NB4 (cell line): ENCODE measurements at regions not wholly inside any gene's neighbourhood (a gene's known extent, or its start where the extent isn't known, plus 50 kb on each side); places are given as distances from the start of the nearest gene placed in this dataset.

Experiments
- DNase-seq: peaks from one replicate; pipeline ENCODE4 v3.0.0; 2010; ENCODE audit warnings: low read depth
- H3K4me3 ChIP-seq: one replicate; pipeline ENCODE4 v1.5.1; 2011; ENCODE audit warnings: mild to moderate bottlenecking, low read depth, low read length, moderate library complexity
- CTCF ChIP-seq: IDR thresholded peaks from one replicate; pipeline ENCODE4 v1.5.1; 2012; ENCODE audit warnings: low read depth, low read length
- MYC ChIP-seq: IDR thresholded peaks from 2 replicates; pipeline ENCODE4 v1.6.1; 2011; ENCODE audit warnings: low read depth, low read length
- POLR2A ChIP-seq: IDR thresholded peaks from 2 replicates; pipeline ENCODE4 v1.6.1; 2011; ENCODE audit warnings: mild to moderate bottlenecking; ENCODE audit not compliant: insufficient read length; ENCODE audit errors: extremely low read depth
- TF ChIP-seq, protein P1 (sequence below): IDR thresholded peaks from 2 replicates; pipeline ENCODE4 v1.6.1; 2011; ENCODE audit warnings: low read depth, low read length

- no peak for DNase-seq
- TF ChIP-seq CTCF (no peak), POLR2A (no peak), MYC (no peak)
- TF ChIP-seq, protein P1, sequence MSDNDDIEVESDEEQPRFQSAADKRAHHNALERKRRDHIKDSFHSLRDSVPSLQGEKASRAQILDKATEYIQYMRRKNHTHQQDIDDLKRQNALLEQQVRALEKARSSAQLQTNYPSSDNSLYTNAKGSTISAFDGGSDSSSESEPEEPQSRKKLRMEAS = no peak
- H3K4me3 ChIP-seq = no peak overlapping the region
These were observed 355.8 kb upstream of the BOD1L1 start for GRCh38 chr4:13983189-13983790.

- no peak for DNase-seq
- no peak for TF ChIP-seq POLR2A
- TF ChIP-seq MYC = no peak
- no peak for TF ChIP-seq CTCF
- TF ChIP-seq, protein P1 = no peak
- no peak overlapping the region for H3K4me3 ChIP-seq
These were observed 357.7 kb upstream of the BOD1L1 start for GRCh38 chr4:13984991-13985800.

- TF ChIP-seq MYC (no peak), POLR2A (no peak), CTCF (no peak)
- TF ChIP-seq, protein P1 = no peak
- no peak overlapping the region for H3K4me3 ChIP-seq
- no peak for DNase-seq
These were observed 358.3 kb upstream of the BOD1L1 start for GRCh38 chr4:13985837-13986236.

DNA sequence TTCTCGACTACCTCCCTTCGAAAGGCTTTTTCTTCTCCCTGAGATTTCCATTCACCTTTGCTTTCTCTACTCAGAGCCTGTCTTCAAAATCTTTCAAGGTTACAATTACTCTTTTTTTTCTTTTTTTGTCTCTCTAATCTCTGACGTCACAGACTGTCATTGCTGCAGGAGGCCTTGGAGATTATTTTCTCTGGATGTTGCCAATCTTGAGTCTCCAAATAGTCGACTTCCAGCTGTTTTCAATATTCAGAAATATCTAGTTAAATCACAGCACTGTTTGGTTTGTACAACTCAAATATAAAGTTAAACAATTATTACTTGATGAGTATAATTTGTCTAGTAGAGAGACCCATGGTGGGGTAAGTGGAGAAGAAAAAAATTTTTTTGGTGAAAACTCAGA lies 359.0 kb upstream of the BOD1L1 start:
- no peak for TF ChIP-seq CTCF
- TF ChIP-seq POLR2A = no peak
- TF ChIP-seq MYC = no peak
- TF ChIP-seq, protein P1 = no peak
- DNase-seq = no peak

DNA sequence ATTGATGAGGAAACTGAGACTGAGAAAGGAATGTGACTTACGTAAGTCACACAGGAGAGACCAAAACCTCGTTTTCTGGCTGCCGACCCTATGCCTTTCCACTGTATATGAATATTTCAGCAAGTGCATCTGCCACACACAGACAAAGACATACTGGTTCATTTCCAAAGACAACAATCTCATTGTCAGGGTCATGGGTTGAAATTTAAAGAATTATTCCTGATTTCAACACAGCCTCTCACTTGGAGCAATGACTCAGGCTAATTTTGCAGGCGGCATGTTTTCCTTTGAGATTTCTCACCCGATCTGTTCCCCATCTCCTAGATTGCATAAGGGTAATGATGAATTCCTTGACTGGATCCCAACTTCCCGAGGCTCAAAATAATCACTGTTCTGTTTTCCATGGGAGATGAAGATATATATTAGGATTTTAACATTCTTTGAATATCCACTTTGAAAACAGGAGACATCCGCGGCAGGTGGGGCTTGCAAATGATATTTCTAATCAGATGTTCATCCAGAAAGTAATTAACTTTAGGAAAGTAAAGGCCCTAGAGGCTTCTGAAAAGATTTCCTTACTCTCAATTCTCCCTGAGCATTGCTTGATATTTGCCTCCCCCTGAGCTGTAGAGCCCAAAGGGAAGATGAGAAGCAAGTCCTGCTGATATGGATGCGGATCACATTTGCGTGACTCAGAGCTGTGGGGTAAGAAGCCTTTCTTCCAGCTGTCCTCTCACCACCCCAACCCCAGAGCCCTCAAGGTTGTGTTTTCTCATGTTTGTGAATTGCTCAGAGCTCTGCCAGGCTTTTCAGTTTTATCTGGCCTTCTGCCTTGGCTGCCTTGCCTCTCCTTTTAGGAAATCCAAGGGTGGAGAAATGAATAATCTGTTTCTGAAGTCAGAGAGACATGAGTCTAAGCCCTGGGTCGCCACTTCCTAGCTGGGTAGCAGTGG lies 361.1 kb upstream of the BOD1L1 start:
- no peak for DNase-seq
- no peak overlapping the region for H3K4me3 ChIP-seq
- TF ChIP-seq CTCF (no peak), MYC (no peak), POLR2A (no peak)
- TF ChIP-seq, protein P1 = no peak

More for the DNA sequence above, 359.0 kb upstream of the BOD1L1 start:
- H3K4me3 ChIP-seq = no peak overlapping the region
